ENCODE measurements at regions not wholly inside any gene's neighbourhood (a gene's known extent, or its start where the extent isn't known, plus 50 kb on each side); places are given as distances from the start of the nearest gene placed in this dataset.
"Not testable (repeated sequence)": the region's sequence is repeated elsewhere in the genome, so short reads cannot be mapped to it uniquely, and the experiment has no call there.

- Histone ChIP-seq H3K27me3 (ENCODE audit: insufficient read depth, low read length) (no peaks in the 10 kb centered on the region), H3K4me3 (ENCODE audit: low read depth, low read length) (no peak overlapping the region), H2AFZ (ENCODE audit: low read length, unreplicated experiment) (no peak overlapping the region), H3K27ac (ENCODE audit: low read depth, low read length) (no peak overlapping the region), H3K79me2 (ENCODE audit: control insufficient read depth, insufficient read depth, low read length, unreplicated experiment) (no peaks in the 10 kb centered on the region), H3K36me3 (ENCODE audit: insufficient read depth, low read length) (no peaks in the 10 kb centered on the region), H3K4me1 (ENCODE audit: control insufficient read depth, insufficient read depth, low read length, unreplicated experiment) (no peaks in the 10 kb centered on the region)
Measured at GRCh38 chr9:104300124-104300523, 203.9 kb upstream of the OR13F1 start.

GRCh38 chr9:104301755-104302154 lies 202.3 kb upstream of the OR13F1 start:
- Histone ChIP-seq H3K79me2 (ENCODE audit: control insufficient read depth, insufficient read depth, low read length, unreplicated experiment) (no peaks in the 10 kb centered on the region), H3K4me3 (ENCODE audit: low read depth, low read length) (no peak overlapping the region), H2AFZ (ENCODE audit: low read length, unreplicated experiment) (no peak overlapping the region), H3K4me1 (ENCODE audit: control insufficient read depth, insufficient read depth, low read length, unreplicated experiment) (no peaks in the 10 kb centered on the region), H3K36me3 (ENCODE audit: insufficient read depth, low read length) (no peaks in the 10 kb centered on the region), H3K27me3 (ENCODE audit: insufficient read depth, low read length) (no peaks in the 10 kb centered on the region), H3K27ac (ENCODE audit: low read depth, low read length) (no peak overlapping the region)

- no peaks in the 10 kb centered on the region for H3K79me2 ChIP-seq (ENCODE audit: control insufficient read depth, insufficient read depth, low read length, unreplicated experiment)
- no peak overlapping the region for H3K4me3 ChIP-seq (ENCODE audit: low read depth, low read length)
- H3K4me1 ChIP-seq (ENCODE audit: control insufficient read depth, insufficient read depth, low read length, unreplicated experiment): no peaks in the 10 kb centered on the region
- no peaks in the 10 kb centered on the region for H3K27me3 ChIP-seq (ENCODE audit: insufficient read depth, low read length)
- no peaks in the 10 kb centered on the region for H3K36me3 ChIP-seq (ENCODE audit: insufficient read depth, low read length)
- no peak overlapping the region for H3K27ac ChIP-seq (ENCODE audit: low read depth, low read length)
- no peak overlapping the region for H2AFZ ChIP-seq (ENCODE audit: low read length, unreplicated experiment)
Measured at GRCh38 chr9:104302775-104303174, 201.3 kb upstream of the OR13F1 start.

GRCh38 chr9:104304925-104305324 lies 199.1 kb upstream of the OR13F1 start:
- no peaks in the 10 kb centered on the region for H3K79me2 ChIP-seq (ENCODE audit: control insufficient read depth, insufficient read depth, low read length, unreplicated experiment)
- H3K27ac ChIP-seq (ENCODE audit: low read depth, low read length): no peak overlapping the region
- H3K27me3 ChIP-seq (ENCODE audit: insufficient read depth, low read length): no peaks in the 10 kb centered on the region
- no peaks in the 10 kb centered on the region for H3K4me1 ChIP-seq (ENCODE audit: control insufficient read depth, insufficient read depth, low read length, unreplicated experiment)
- H2AFZ ChIP-seq (ENCODE audit: low read length, unreplicated experiment): no peak overlapping the region
- no peaks in the 10 kb centered on the region for H3K36me3 ChIP-seq (ENCODE audit: insufficient read depth, low read length)
- no peak overlapping the region for H3K4me3 ChIP-seq (ENCODE audit: low read depth, low read length)

- 0 out of 2 replicates have a peak, but pooled peaks cover 3% of the 10 kb centered on the region for H3K27me3 ChIP-seq (ENCODE audit: insufficient read depth, low read length)
- no peak overlapping the region for H3K27ac ChIP-seq (ENCODE audit: low read depth, low read length)
- H2AFZ ChIP-seq (ENCODE audit: low read length, unreplicated experiment): no peak overlapping the region
- no peaks in the 10 kb centered on the region for H3K79me2 ChIP-seq (ENCODE audit: control insufficient read depth, insufficient read depth, low read length, unreplicated experiment)
- no peak overlapping the region for H3K4me3 ChIP-seq (ENCODE audit: low read depth, low read length)
- H3K4me1 ChIP-seq (ENCODE audit: control insufficient read depth, insufficient read depth, low read length, unreplicated experiment): no peaks in the 10 kb centered on the region
- H3K36me3 ChIP-seq (ENCODE audit: insufficient read depth, low read length): no peaks in the 10 kb centered on the region
Measured at GRCh38 chr9:104313396-104314110, 190.5 kb upstream of the OR13F1 start.

GRCh38 chr9:104316201-104317009 lies 187.7 kb upstream of the OR13F1 start:
- not testable (repeated sequence) for H3K4me1 ChIP-seq (ENCODE audit: control insufficient read depth, insufficient read depth, low read length, unreplicated experiment); H3K36me3 ChIP-seq (ENCODE audit: insufficient read depth, low read length); H3K27ac ChIP-seq (ENCODE audit: low read depth, low read length); H2AFZ ChIP-seq (ENCODE audit: low read length, unreplicated experiment); H3K79me2 ChIP-seq (ENCODE audit: control insufficient read depth, insufficient read depth, low read length, unreplicated experiment); H3K27me3 ChIP-seq (ENCODE audit: insufficient read depth, low read length); H3K4me3 ChIP-seq (ENCODE audit: low read depth, low read length)

GRCh38 chr9:104319198-104319597 lies 184.9 kb upstream of the OR13F1 start:
- H3K36me3 ChIP-seq (ENCODE audit: insufficient read depth, low read length): no peaks in the 10 kb centered on the region
- no peaks in the 10 kb centered on the region for H3K79me2 ChIP-seq (ENCODE audit: control insufficient read depth, insufficient read depth, low read length, unreplicated experiment)
- no peak overlapping the region for H3K27ac ChIP-seq (ENCODE audit: low read depth, low read length)
- H2AFZ ChIP-seq (ENCODE audit: low read length, unreplicated experiment): no peak overlapping the region
- H3K27me3 ChIP-seq (ENCODE audit: insufficient read depth, low read length): no peaks in the 10 kb centered on the region
- H3K4me1 ChIP-seq (ENCODE audit: control insufficient read depth, insufficient read depth, low read length, unreplicated experiment): no peaks in the 10 kb centered on the region
- no peak overlapping the region for H3K4me3 ChIP-seq (ENCODE audit: low read depth, low read length)

- Histone ChIP-seq H3K27me3 (ENCODE audit: insufficient read depth, low read length) (no peaks in the 10 kb centered on the region), H3K4me3 (ENCODE audit: low read depth, low read length) (no peak overlapping the region), H3K4me1 (ENCODE audit: control insufficient read depth, insufficient read depth, low read length, unreplicated experiment) (no peaks in the 10 kb centered on the region)
Measured at GRCh38 chr9:104319685-104320084, 184.4 kb upstream of the OR13F1 start.

GRCh38 chr9:104322596-104322995 lies 181.5 kb upstream of the OR13F1 start:
- Histone ChIP-seq H3K27ac (ENCODE audit: low read depth, low read length) (no peak overlapping the region), H2AFZ (ENCODE audit: low read length, unreplicated experiment) (no peak overlapping the region), H3K4me1 (ENCODE audit: control insufficient read depth, insufficient read depth, low read length, unreplicated experiment) (no peaks in the 10 kb centered on the region), H3K36me3 (ENCODE audit: insufficient read depth, low read length) (no peaks in the 10 kb centered on the region), H3K4me3 (ENCODE audit: low read depth, low read length) (no peak overlapping the region), H3K27me3 (ENCODE audit: insufficient read depth, low read length) (no peaks in the 10 kb centered on the region), H3K79me2 (ENCODE audit: control insufficient read depth, insufficient read depth, low read length, unreplicated experiment) (no peaks in the 10 kb centered on the region)

More at GRCh38 chr9:104319685-104320084, 184.4 kb upstream of the OR13F1 start:
- no peak overlapping the region for H2AFZ ChIP-seq (ENCODE audit: low read length, unreplicated experiment)
- H3K79me2 ChIP-seq (ENCODE audit: control insufficient read depth, insufficient read depth, low read length, unreplicated experiment): no peaks in the 10 kb centered on the region
- H3K27ac ChIP-seq (ENCODE audit: low read depth, low read length): no peak overlapping the region
- H3K36me3 ChIP-seq (ENCODE audit: insufficient read depth, low read length): no peaks in the 10 kb centered on the region

- H3K27ac ChIP-seq (ENCODE audit: low read depth, low read length); H3K4me3 ChIP-seq (ENCODE audit: low read depth, low read length); H2AFZ ChIP-seq (ENCODE audit: low read length, unreplicated experiment); H3K4me1 ChIP-seq (ENCODE audit: control insufficient read depth, insufficient read depth, low read length, unreplicated experiment); H3K36me3 ChIP-seq (ENCODE audit: insufficient read depth, low read length); H3K27me3 ChIP-seq (ENCODE audit: insufficient read depth, low read length); H3K79me2 ChIP-seq (ENCODE audit: control insufficient read depth, insufficient read depth, low read length, unreplicated experiment): not testable (repeated sequence)
Measured at GRCh38 chr9:104323967-104324694, 179.9 kb upstream of the OR13F1 start.
